ENCODE measurements at regions not wholly inside any gene's neighbourhood (a gene's known extent, or its start where the extent isn't known, plus 50 kb on each side); places are given as distances from the start of the nearest gene placed in this dataset.
"Not testable (repeated sequence)": the region's sequence is repeated elsewhere in the genome, so short reads cannot be mapped to it uniquely, and the experiment has no call there.

DNA sequence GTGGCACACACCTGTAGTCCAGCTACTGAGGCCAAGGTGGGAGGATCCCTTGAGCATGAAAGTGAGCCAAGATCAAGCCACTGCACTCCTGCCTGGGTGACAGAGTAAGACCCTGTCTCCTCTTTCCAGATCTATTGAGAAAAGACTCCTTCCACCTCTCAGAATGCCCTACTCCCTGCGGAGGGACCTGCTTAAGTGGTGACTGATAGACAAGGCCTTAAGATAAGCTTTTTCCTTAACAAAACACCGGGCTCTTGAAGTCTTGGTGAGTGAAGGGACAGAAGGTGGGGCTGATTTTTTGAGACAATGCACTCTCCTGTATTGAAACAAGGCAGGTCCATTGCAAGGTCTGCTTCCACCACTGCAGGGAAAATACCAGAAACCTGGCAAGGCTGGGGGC, 338.4 kb upstream of the FRG2C start:
- no peak for DNase-seq

DNA sequence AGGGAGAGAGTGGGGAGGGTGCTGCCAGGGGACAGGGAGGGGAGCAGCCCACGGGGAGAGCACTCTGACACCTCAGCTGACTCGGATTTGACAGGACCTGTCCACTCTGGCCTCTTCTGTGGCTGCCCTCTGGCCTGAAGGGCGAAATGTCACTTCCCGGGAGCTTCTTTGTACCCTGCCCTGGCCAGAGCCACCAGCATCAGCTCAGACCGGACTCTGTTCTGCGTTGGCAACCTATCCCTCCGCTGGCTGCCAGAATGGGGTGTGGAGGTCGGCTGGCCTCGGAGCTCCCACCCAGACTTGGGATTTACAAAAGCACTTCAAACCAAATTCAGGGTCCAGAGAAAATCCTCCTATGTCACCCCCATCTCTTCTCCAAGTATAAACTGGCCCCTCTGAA, 336.7 kb upstream of the FRG2C start:
- no peak for DNase-seq

DNA sequence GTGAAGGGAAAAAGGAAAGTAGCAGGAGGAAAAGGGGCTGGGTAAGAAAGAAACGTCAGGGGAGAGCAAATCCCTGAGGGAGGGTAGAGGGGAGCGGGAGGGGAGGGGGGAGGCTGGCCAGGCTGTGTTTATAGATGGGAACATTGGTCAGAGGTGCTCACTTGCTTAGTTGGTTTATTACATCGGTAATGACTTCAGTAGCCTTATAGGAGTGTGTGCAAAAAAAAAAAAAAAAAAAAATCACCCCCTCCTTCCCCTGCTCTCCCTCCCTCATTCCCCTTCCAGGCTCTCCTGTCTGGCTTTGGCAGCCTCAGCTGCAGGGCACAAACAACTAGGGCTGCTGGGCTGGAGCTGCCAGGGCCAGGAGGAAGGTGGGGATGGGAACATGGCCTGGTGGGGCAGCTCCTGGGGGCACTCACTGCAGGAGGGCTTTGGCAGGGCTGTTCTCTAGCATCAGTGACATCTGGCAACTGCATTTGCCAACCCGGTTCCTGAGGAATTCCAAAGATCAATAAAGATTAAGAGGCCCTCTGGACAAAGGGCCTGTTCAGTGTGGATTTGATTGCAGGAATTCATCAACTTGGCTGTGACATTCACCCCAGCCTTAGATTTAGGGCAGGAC, 334.5 kb upstream of the FRG2C start:
- no peak for DNase-seq

DNA sequence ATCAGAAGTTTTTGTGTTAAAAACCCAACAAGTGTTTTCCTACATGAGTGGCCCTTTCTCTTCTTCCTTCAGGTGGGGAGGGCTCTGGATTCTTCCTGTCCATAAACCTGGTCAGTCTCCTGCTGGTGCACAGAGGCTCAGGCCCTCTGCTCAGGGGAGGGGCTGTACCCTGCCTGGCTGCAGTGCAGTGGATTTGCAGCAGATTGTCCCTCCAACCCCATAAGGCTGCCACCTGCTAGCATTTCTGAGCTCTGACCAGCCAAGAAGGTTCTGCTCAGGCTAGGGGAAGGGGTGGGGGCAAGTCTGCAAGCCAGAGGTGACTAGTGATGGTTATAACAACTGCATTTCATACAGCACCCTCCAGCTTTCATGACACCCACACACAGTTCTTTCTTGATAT, 333.7 kb upstream of the FRG2C start:
- DNase-seq: not testable (repeated sequence)

DNA sequence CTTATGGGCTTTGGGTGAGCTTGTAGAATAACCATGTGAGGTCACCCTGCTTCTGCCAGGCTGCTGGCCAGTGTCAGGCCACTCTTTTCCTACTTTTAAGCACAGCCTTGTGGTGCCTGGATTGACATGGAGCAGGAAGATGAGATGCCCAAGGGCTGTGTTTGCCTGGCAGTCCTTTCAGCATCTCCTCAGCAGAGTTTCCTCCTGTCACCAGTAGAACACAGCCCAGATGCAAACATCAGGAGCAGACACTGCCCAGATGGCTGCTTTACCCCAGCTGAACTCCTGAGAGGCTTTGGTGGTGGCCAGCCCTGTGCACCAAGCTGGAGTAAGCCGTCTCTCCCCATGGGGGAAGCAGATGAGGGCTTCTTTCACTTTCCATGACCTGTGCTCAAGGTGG, 332.0 kb upstream of the FRG2C start:
- DNase-seq: not testable (repeated sequence)

DNA sequence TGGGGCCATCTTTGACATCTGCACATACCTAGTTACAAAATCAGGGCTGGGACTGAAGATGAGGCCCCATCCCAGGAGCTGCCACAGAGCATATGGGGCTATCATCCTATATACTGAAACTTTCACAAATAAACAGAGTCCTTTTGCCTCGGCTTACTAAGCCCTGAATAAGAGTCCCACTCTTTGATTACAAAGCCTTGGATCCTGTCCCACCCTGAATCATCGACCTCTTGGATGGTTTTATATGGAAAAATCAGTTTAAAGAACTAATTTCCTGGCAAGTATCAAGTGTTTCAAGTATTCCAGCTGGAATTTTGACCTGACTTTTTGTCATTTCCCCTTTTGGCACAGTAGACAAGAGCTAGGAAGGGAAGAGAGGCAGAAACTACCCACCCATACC, 331.3 kb upstream of the FRG2C start:
- DNase-seq: no peak

DNA sequence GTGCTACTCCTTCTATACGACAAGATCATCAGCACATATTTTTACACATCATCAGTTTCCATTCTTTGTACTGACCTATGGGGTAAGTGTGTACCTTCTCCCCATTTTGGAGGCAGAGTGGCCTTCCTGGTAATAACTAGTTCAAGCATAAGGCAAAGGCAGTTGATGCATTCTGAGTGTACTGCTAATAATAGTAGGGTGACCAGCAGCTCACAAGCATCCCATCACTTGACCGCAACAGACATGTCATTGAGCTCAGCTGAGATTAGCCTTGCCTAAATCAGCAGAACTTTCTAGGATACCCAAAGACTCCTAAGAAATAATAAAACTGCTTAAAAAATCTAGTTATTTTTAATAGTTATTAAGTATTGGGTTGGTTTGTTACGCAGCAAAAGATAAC, 329.8 kb upstream of the FRG2C start:
- DNase-seq: no peak

DNA sequence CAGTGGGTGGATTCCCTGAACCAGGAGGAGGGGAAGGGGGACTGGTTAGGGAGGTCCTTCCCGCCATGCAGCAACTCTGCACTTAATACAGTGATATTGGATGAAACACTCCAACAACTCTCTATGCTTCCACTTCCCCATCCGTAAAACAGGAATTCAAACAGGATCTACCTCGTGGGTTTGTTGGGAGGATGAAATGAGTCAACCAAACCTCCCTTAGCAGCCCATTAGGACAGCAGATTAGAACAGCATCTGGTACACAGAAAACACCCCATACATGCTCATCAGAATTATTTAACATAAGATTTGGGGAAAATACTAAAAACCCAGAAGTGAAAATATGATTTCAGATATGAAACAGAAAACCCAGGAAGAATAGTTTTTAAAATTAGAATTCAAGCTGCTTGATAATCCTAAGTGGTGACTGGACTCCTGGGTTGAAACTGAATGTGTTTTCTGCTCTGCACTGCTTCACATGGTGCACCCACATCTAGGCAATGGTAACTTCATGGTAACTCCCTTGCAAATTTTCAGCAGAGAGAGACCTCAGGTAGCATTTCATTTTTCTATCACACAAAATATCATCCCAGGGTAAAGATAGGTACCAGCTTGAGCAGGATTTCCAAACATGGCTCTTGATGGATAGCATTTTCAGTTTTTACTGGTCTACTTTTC, 326.8 kb upstream of the FRG2C start:
- DNase-seq: no peak

DNA sequence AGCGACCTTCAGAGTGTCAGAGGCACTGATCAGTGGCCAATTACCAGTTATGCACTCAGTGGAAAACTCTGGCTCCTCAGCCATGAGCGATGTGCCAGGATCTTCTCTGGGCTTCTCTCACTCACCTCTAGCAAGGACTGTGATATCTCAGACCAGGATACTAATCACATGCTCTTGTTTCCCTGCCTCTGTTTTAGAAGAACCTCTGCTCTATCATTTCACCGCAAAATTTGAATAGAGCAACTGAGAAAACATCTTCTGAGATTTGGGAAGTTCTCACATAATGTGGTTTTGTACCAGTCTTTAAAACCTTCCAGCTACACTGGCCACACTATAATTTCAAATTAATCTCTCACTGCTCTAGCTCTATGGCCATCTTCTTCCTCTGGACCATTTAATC, 325.8 kb upstream of the FRG2C start:
- no peak for DNase-seq

DNA sequence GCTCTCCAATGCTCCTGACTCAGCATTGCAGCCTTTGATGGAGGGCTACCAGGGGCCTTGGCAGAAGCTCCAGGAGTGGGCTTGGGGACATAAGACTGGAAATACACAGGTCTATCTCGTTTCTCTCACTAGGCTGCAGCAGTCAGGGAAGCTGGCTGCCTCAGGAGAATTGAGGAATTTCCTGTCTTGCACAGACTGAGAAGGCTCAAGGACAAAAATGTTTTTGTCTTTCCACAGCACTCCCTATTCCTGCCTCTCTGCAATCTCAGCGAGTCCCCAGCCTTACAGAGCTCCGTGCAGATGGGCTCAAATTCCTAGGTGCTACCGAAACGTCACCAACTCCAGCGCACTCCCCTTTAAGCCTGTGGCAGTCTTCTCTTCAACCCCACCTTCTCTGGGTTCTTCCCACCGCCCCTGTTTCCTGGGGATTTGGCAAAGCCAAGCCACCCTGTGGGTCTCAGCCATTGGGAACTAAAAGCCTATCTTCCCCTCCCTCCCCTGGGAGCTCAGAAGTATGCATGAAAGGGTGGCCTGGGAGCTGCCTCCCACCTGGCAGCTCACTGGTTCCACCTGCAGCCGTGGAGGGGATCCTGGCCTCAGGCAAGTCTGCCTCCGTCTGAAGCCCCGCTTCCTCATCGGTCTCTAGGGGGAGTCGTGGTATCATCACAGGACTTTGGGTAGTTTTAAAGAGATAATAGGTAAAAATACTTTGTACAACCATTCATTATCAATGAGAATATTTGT, 322.6 kb upstream of the FRG2C start:
- no peak for DNase-seq

DNA sequence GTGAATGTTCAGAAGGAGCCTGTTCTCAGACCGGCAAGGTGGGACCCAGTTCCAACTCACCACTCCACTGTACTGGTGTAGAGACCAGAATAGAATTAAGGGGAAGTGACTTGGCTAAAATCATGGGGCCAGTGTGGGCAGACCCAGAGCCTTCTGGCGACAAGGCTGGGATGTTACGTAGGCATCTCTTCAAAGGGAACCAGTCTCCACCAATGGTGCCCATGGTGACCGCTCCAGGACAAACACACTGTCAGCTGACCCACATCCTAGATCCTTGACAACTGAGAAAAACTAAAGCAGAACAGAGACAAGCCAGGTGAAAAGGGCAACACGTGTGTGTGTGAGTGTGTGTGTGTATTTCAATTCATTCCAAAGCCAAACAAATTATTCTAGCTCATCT, 321.7 kb upstream of the FRG2C start:
- DNase-seq: no peak

DNA sequence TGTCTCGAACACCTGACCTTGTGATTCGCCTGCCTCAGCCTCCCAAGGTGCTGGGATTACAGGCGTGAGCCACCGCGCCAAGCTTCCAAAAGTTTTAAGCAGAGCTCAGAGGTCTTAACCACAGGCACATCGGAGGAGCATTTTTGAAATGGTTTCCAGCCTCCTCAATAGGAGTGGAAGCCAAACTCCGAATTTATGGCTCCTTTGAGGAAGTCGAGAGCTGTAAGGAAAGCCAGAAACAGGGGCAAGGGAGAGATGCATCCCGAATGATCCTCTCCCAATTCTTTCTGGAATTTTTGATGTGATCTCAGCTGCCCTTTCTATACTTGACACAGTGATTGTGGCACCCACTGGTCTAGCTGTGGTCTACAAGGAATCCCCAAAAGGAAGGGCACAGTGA, 313.6 kb upstream of the FRG2C start:
- DNase-seq: not testable (repeated sequence)

DNA sequence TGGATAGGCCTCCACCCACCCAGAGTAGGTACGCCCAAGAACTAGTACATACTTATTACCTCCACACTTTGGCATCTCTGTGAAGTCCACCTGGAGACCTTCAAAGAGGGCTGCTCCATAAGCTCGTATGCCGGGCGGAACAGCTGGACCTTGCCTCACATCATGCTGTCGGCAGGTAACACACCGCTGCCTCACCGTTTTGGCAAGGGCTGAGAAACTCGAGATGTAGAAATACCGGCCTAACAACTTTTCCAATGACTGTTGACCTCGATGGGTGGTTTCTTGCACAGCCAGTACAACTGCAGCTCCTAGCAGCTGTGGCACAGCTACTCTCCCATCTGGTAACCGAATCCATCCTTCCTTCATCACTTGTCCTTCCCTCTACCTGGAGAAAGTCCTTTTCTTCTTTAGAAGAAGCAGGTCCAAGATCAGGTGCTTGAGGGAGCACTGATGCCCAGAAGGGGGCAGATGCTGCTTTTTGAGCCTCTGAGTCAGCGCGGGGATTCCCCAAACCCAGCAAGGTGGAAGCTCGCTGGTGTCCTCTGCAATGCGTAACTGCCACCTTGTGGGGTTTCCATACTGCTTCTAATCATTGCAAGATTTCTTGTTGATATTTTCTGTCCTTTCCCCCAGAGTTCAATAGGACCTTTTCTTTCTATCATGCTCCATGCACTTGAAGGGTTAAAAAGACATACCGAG, 301.9 kb upstream of the FRG2C start:
- not testable (repeated sequence) for DNase-seq

DNA sequence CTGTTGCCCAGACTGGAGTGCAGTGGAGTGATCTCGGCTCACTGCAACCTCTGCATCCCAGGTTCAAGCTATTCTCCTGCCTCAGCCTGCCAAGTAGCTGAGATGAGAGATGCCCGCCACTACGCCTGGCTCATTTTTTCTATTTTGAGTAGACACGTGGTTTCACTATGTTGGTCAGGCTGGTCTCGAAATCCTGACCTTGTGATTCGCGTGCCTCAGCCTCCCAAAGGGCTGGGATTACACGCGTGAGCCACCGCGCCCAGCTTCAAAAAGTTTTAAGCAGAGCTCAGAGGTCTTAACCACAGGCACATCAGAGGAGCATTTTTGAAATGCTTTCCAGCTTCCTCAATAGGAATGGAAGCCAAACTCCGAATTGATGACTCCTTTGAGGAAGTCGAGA, 291.2 kb upstream of the FRG2C start:
- not testable (repeated sequence) for DNase-seq

DNA sequence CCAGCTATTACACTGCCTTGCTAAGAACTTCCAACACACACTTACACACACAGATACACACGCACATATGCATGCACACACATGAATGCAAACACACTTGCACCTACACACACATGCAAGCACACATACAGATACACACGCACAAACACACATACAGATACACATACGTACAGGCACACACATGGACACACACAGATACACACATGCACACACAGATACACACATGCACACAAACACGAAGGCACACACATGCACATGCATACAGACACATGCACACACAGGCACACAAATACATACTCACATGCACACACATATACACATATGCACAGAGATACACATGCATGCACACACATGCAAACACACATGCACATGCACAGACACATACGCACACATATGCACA, 284.3 kb upstream of the FRG2C start:
- DNase-seq: not testable (repeated sequence)

DNA sequence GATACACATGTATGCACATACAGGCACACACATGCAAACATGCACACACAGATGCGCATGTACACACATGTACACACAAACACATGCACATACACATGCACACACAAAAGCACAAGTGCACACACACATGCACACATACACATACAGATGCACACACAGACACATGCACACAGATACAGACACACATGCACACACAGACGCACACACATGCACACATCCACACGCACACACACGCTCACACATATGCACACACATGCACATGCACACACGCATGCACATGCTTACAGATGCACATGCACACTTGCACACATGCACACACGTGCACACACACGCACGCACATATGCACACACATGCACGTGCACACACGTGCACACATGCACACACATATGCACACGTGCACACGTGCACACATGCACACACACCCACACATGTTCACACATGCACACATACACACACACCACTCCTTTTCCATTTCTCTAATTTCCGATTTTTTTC, 283.8 kb upstream of the FRG2C start:
- DNase-seq: no peak

DNA sequence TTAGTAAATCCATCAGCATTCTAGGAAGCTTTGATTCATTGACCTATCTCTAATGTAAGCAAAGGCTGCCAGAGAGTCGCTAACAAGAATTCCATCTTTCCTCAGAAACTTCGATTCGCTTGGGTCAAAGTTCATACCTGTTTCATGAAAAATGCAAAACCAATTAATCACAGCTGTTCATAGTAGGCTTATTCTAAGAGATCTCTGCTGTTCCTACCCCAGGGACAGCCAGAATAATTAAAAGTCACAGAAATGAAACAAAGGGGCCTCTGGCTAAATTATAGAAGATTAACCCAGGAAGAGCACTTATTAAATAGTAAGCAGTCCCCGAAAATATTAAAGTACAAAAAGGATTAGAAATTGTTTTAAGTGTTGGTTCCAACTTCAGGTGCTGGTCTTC, 280.1 kb upstream of the FRG2C start:
- not testable (repeated sequence) for DNase-seq

DNA sequence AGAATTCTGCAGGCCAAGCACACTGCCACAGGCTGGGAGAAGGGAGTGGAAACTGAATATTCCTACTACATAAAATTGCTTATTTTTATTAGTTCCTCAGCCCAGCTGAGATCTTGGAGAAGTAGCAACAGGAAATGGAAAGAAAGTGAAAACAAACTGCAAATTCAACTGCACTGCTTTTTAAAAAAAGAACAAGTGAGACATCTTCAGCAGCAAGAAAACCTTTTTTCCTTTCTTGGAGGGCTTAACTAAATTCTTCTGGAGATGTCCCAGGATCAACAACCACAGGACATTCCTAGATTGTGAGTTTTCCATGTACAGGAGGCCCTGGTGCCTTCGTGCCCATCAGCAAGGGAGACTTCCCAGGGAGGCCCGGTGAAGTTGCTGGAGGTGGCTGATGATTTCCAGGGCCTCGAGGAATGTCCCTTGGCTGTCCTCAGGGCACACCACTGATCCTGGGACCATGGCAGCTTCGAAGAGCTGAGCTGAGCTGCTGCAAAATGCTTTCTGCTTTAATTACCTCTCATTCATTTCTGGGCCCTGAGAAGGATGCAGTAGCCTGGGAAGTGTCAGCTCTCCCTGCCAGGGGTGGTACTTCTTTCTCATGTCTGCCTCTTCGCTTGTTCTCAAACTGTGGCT, 275.5 kb upstream of the FRG2C start:
- DNase-seq: not testable (repeated sequence)

DNA sequence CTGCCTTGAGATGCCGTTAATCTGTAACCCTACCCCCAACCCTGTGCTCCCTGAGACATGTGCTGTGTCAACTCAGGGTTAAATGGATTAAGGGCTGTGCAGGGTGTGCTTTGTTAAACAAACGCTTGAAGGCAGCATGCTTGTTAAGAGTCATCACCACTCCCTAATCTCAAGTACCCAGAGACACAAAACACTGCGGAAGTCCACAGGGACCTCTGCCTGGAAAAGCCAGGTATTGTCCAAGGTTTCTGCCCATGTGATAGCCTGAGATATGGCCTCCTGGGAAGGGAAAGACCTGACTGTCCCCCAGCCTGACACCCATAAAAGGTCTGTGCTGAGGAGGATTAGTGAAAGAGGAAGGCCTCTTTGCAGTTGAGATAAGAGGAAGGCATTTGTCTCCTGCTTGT, 270.8 kb upstream of the FRG2C start:
- not testable (repeated sequence) for DNase-seq

DNA sequence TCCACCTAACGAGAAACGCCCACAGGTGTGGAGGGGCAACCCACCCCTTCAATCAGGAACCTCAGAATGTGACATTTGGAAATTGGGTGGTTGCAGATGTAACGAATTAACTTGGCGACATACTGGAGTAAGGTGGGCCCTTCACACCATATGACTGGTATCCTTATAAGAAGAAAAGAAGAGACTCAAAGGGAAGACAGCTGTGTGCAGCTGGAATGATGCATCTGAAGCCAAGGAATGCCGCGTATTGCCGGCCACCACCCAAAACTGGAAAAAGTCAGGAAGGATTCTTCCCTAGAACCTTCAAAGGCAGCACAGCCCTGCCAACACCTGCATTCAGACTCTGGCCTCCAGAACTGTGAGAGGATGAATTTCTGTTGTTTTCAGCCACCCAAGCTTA, 270.0 kb upstream of the FRG2C start:
- DNase-seq: not testable (repeated sequence)

DNA sequence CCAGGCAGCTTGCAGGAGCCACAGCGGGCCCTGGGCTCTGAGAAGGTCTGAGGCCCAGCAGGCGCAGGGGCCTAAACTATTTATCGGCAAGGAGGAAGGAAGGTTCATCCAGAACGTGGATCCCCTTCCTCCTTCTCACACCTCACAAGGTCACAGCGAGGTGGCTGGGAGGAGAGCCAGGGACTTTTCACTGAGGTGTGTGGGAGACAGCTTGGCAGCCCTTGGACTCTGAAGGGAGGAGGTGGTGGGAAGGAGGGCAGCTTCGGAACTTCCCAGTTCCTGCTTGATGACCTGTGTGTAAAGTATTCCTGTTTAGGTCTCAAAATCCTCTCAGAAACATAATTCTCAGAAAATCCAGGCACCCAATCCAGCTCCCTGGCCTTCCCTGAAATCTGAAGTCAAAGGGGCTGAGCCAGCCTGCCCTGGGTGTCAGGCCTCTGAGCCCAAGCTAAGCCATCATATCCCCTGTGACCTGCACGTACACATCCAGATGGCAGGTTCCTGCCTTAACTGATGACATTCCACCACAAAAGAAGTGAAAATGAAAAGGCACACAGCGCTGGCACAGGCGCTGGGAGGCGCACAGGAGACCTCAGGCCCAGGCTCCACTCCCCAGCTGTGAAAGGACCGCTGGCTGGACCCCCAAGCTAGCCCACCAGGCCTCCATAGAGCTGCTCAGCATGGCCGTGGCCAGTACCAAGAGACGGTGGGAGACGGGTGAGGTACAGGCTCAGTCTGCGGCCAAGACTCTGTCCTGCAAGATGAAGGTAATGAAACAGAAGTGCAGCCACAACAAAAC, 269.4 kb upstream of the FRG2C start:
- not testable (repeated sequence) for DNase-seq
